Colonic mucosa (tissue), 4 donors: ENCODE measurements at regions not wholly inside any gene's neighbourhood (a gene's known extent, or its start where the extent isn't known, plus 50 kb on each side); places are given as distances from the start of the nearest gene placed in this dataset.

ENCODE experiments used
- DNase-seq: peaks from one replicate; pipeline ENCODE4 v3.0.0-alpha.2; 2020
- H3K27ac ChIP-seq: fragments of 200-600 bp; one replicate; pipeline ENCODE4 v1.8.0; 2021
- H3K27me3 ChIP-seq: fragments of 200-600 bp; one replicate; pipeline ENCODE4 v1.8.0; 2021
- H3K36me3 ChIP-seq: fragments of 200-600 bp; one replicate; pipeline ENCODE4 v1.8.0; 2021
- H3K4me1 ChIP-seq: fragments of 200-600 bp; one replicate; pipeline ENCODE4 v1.8.0; 2021; ENCODE audit warnings: mild to moderate bottlenecking
- H3K4me3 ChIP-seq: fragments of 200-600 bp; one replicate; pipeline ENCODE4 v1.8.0; 2021
- H3K9ac ChIP-seq, 2 donors: one replicate each; pipeline ENCODE4 v1.7.0; 2013; ENCODE audit warnings: control low read depth in 2 of 2, low read depth in 2 of 2, low read length in 2 of 2
- H3K9me3 ChIP-seq: fragments of 200-600 bp; one replicate; pipeline ENCODE4 v1.8.0; 2021
- CTCF ChIP-seq: fragments of 200-600 bp; IDR thresholded peaks from one replicate; pipeline ENCODE4 v1.8.0; 2022; ENCODE audit warnings: antibody characterized with exemption, mild to moderate bottlenecking
- intact Hi-C: fragments of 100-400 bp; cut with DNase I; formaldehyde crosslinking; loops from one replicate; pipeline ENCODE4 v1.14.1; 2022
- donor health status: healthy.
- donor health status: DM: no; HTN: no; CAD: no.
- donor health status: DM: no; HTN: no; CAD: no.

GRCh38 chr20:24203526-24204183 is 215.1 kb upstream of the GGTLC1 start:
- no peak for DNase-seq
- no peaks in the 10 kb centered on the region for H3K36me3 ChIP-seq
- no peak overlapping the region for H3K9ac ChIP-seq
- no peaks in the 10 kb centered on the region for H3K27me3 ChIP-seq
- no peaks in the 10 kb centered on the region for H3K9me3 ChIP-seq
- intact Hi-C loops, result no loop called here
- H3K4me3 ChIP-seq, result no peak overlapping the region
- TF ChIP-seq CTCF, result no peak
- H3K27ac ChIP-seq, result no peak overlapping the region
- H3K4me1 ChIP-seq, result no peaks in the 10 kb centered on the region

- TF ChIP-seq CTCF, result no peak
These were observed 210.9 kb upstream of the GGTLC1 start for GRCh38 chr20:24199501-24199900.

GRCh38 chr20:24194143-24194542 is 205.6 kb upstream of the GGTLC1 start:
- intact Hi-C loops, result no loop called here
- TF ChIP-seq CTCF, result no peak
- no peak overlapping the region for H3K9ac ChIP-seq
- DNase-seq, result no peak
- H3K9me3 ChIP-seq, result no peaks in the 10 kb centered on the region
- no peaks in the 10 kb centered on the region for H3K4me1 ChIP-seq
- H3K4me3 ChIP-seq, result no peak overlapping the region
- H3K27ac ChIP-seq, result no peak overlapping the region
- H3K27me3 ChIP-seq, result no peaks in the 10 kb centered on the region
- no peaks in the 10 kb centered on the region for H3K36me3 ChIP-seq

More at GRCh38 chr20:24199501-24199900, 210.9 kb upstream of the GGTLC1 start:
- no peak overlapping the region for H3K27ac ChIP-seq
- no peaks in the 10 kb centered on the region for H3K36me3 ChIP-seq
- no peaks in the 10 kb centered on the region for H3K27me3 ChIP-seq
- no peaks in the 10 kb centered on the region for H3K9me3 ChIP-seq
- no peak overlapping the region for H3K9ac ChIP-seq
- intact Hi-C loops, result no loop called here
- H3K4me1 ChIP-seq, result no peaks in the 10 kb centered on the region
- no peak for DNase-seq
- H3K4me3 ChIP-seq, result no peak overlapping the region

GRCh38 chr20:24190905-24191304 is 202.3 kb upstream of the GGTLC1 start:
- Histone ChIP-seq H3K27ac (no peak overlapping the region), H3K4me3 (no peak overlapping the region), H3K36me3 (no peaks in the 10 kb centered on the region), H3K9ac (no peak overlapping the region), H3K4me1 (no peaks in the 10 kb centered on the region), H3K9me3 (no peaks in the 10 kb centered on the region), H3K27me3 (no peaks in the 10 kb centered on the region)
- no peak for TF ChIP-seq CTCF
- intact Hi-C loops, result no loop called here
- no peak for DNase-seq

GRCh38 chr20:24185791-24186190 is 197.2 kb upstream of the GGTLC1 start:
- no peak for TF ChIP-seq CTCF
- Histone ChIP-seq H3K9ac (no peak overlapping the region), H3K27ac (no peak overlapping the region), H3K4me1 (no peaks in the 10 kb centered on the region), H3K4me3 (no peak overlapping the region), H3K27me3 (no peaks in the 10 kb centered on the region), H3K9me3 (no peaks in the 10 kb centered on the region), H3K36me3 (no peaks in the 10 kb centered on the region)
- no peak for DNase-seq
- intact Hi-C loops, result no loop called here
